HL-60 (cell line): ENCODE measurements at regions not wholly inside any gene's neighbourhood (a gene's known extent, or its start where the extent isn't known, plus 50 kb on each side); places are given as distances from the start of the nearest gene placed in this dataset.

Source experiments
- CTCF ChIP-seq: IDR thresholded peaks from one replicate; pipeline ENCODE4 v1.5.1; 2011; ENCODE audit warnings: low read length, control low read depth, inconsistent platforms; ENCODE audit not compliant: insufficient read depth
- GABPA ChIP-seq: IDR thresholded peaks from 2 replicates; pipeline ENCODE4 v1.6.1; 2012; ENCODE audit warnings: low read depth
- POLR2AphosphoS5 ChIP-seq: IDR thresholded peaks from 2 replicates; pipeline ENCODE4 v1.6.1; 2012; ENCODE audit warnings: low read depth

GRCh38 chr1:58165073-58165472 is 381.5 kb downstream of the OMA1 start:
- TF ChIP-seq POLR2AphosphoS5: no peak
- no peak for TF ChIP-seq CTCF
- no peak for TF ChIP-seq GABPA
